ENCODE measurements at regions not wholly inside any gene's neighbourhood (a gene's known extent, or its start where the extent isn't known, plus 50 kb on each side); places are given as distances from the start of the nearest gene placed in this dataset.

- 53 to 65% (median 60%) methylated on average over 2 of the region's 2 CpGs for WGBS, 5 donors
- Histone ChIP-seq H3K36me3 (no peaks in the 10 kb centered on the region), H3K27ac (no peak overlapping the region), H3K27me3 (no peaks in the 10 kb centered on the region), H3K9me3 (no peaks in the 10 kb centered on the region), H3K4me1 (no peaks in the 10 kb centered on the region), H3K4me3 (no peak overlapping the region)
- no peak for DNase-seq
- intact Hi-C loops (cut with DNase I; ENCODE audit: low total_unique reads), result no loop called here
- TF ChIP-seq POLR2AphosphoS5 (IDR thresholded peaks at IDR 0.05), result no peak
- TF ChIP-seq CTCF (IDR thresholded peaks at IDR 0.05), result no peak
- TF ChIP-seq EP300 (IDR thresholded peaks at IDR 0.05), result no peak
- TF ChIP-seq POLR2A (IDR thresholded peaks at IDR 0.05), result no peak
Observed at GRCh38 chr2:196466581-196466980, 172.9 kb upstream of the CCDC150 start.

GRCh38 chr2:196468394-196468793, 171.1 kb upstream of the CCDC150 start:
- H3K27ac ChIP-seq, result no peak overlapping the region
- no peak for TF ChIP-seq POLR2A (IDR thresholded peaks at IDR 0.05)
- no peak for TF ChIP-seq CTCF (IDR thresholded peaks at IDR 0.05)
- TF ChIP-seq EP300 (IDR thresholded peaks at IDR 0.05), result no peak
- no peak for TF ChIP-seq POLR2AphosphoS5 (IDR thresholded peaks at IDR 0.05)
- H3K9me3 ChIP-seq, result no peaks in the 10 kb centered on the region
- DNase-seq, result no peak
- no peaks in the 10 kb centered on the region for H3K27me3 ChIP-seq
- intact Hi-C loops (cut with DNase I; ENCODE audit: low total_unique reads), result no loop called here
- WGBS, 5 donors, result 89 to 95% (median 92%) methylated on average over 3 of the region's 3 CpGs
- H3K4me3 ChIP-seq, result no peak overlapping the region
- no peaks in the 10 kb centered on the region for H3K36me3 ChIP-seq
- H3K4me1 ChIP-seq, result no peaks in the 10 kb centered on the region

- H3K4me3 ChIP-seq, result no peak overlapping the region
- no peak for TF ChIP-seq EP300 (IDR thresholded peaks at IDR 0.05)
- no peak for TF ChIP-seq POLR2A (IDR thresholded peaks at IDR 0.05)
- TF ChIP-seq POLR2AphosphoS5 (IDR thresholded peaks at IDR 0.05), result no peak
- no peak for TF ChIP-seq CTCF (IDR thresholded peaks at IDR 0.05)
- no peaks in the 10 kb centered on the region for H3K9me3 ChIP-seq
- DNase-seq, result no peak
- H3K36me3 ChIP-seq, result no peaks in the 10 kb centered on the region
- H3K27me3 ChIP-seq, result no peaks in the 10 kb centered on the region
- no peak overlapping the region for H3K27ac ChIP-seq
- intact Hi-C loops (cut with DNase I; ENCODE audit: low total_unique reads), result no loop called here
- no peaks in the 10 kb centered on the region for H3K4me1 ChIP-seq
- WGBS, 5 donors, result 31 to 38% (median 36%) methylated on average over 3 of the region's 3 CpGs
Observed at GRCh38 chr2:196473617-196474016, 165.9 kb upstream of the CCDC150 start.

GRCh38 chr2:196475611-196476010, 163.9 kb upstream of the CCDC150 start:
- H3K4me3 ChIP-seq, result no peak overlapping the region
- H3K9me3 ChIP-seq, result no peaks in the 10 kb centered on the region
- TF ChIP-seq CTCF (IDR thresholded peaks at IDR 0.05) (no peak), EP300 (IDR thresholded peaks at IDR 0.05) (no peak), POLR2A (IDR thresholded peaks at IDR 0.05) (no peak), POLR2AphosphoS5 (IDR thresholded peaks at IDR 0.05) (no peak)
- no peaks in the 10 kb centered on the region for H3K4me1 ChIP-seq
- no peak for DNase-seq
- no peak overlapping the region for H3K27ac ChIP-seq
- intact Hi-C loops (cut with DNase I; ENCODE audit: low total_unique reads), result no loop called here
- 87 to 98% (median 91%) methylated on average over 3 of the region's 3 CpGs for WGBS, 5 donors
- no peaks in the 10 kb centered on the region for H3K36me3 ChIP-seq
- H3K27me3 ChIP-seq, result no peaks in the 10 kb centered on the region

Measured in stomach (tissue), 8 donors.